ENCODE measurements at regions not wholly inside any gene's neighbourhood (a gene's known extent, or its start where the extent isn't known, plus 50 kb on each side); places are given as distances from the start of the nearest gene placed in this dataset.
A peak's percentile ranks its signal among the peaks of the same experiment; 100 is the strongest.

DNA sequence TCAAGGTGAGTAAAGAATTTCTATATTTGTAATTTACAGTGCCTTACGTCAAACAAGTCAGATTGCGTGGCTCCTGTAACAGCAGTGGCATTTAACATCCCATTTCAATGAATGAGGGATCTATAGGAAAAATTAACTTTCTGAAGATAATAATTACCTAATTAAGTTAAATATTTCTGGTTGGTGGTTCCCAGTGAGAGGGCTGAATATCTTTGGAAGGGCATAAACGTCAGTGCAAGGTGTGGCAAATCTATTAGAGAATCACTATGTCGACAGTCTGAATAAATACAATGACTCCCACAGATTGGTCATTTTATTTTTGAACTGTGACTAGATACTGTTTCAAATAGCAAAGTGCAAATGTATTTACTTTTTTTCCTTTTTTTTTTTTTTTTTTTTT is 80.0 kb downstream of the S1PR1 start:
- DNase-seq (ENCODE audit: low read depth): no peak

DNA sequence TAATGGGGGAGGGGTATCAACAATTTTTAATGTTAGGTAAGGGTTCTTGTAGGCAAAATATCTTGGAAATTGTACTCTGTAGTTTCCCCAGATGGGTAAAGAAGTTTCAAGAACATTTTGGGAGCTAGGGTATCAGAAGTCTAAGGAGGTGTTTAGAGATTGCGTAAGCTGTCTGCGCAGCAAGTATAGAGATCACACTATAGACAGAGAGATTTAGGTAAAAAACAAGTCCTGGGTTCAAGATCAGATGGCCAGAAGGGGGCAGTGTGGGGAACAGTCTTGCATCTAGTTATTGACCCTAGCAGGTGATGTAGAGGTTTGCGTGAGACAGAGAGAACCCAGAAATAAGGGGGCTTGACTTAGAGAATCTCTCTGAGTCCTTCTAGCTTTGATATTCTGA is 80.8 kb downstream of the S1PR1 start:
- DNase-seq (ENCODE audit: low read depth): no peak

DNA sequence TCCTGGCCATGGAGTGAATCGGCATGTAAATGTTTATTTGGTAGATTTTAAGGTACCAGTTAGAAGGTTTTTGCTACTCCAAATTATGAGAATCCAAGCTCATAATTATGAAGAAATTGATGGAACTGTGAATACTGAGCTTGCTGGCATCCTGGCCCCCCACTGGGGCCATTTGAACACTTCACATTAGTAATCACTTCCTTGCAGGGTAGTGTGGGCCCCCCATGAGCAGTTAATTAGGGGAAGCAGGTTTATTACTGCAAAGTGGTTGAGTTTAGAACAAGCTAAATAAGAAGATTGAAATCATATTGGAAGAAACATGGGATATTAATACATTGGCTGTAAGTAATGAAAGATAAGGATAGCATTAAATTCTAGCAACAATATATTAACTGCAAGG is 86.7 kb downstream of the S1PR1 start:
- DNase-seq (ENCODE audit: low read depth): no peak

DNA sequence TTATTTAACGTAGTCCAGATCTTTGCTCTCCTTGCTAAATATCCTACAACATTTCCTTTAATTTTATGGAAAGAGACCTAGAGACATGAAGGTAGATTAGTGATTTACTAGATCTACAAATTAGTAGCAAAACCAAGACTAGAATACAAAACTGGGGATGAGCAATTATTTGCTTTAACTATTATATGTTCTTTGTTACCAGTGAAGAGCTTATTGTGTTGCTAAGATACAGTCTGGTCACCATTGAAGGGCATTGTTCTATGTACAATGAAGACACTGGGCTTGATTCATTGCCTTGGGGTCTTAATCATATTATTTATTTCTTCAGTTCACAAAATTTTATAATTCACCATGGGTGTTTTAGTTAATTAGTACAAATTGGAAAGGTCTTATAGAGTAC is 88.3 kb downstream of the S1PR1 start:
- DNase-seq (ENCODE audit: low read depth): no peak

DNA sequence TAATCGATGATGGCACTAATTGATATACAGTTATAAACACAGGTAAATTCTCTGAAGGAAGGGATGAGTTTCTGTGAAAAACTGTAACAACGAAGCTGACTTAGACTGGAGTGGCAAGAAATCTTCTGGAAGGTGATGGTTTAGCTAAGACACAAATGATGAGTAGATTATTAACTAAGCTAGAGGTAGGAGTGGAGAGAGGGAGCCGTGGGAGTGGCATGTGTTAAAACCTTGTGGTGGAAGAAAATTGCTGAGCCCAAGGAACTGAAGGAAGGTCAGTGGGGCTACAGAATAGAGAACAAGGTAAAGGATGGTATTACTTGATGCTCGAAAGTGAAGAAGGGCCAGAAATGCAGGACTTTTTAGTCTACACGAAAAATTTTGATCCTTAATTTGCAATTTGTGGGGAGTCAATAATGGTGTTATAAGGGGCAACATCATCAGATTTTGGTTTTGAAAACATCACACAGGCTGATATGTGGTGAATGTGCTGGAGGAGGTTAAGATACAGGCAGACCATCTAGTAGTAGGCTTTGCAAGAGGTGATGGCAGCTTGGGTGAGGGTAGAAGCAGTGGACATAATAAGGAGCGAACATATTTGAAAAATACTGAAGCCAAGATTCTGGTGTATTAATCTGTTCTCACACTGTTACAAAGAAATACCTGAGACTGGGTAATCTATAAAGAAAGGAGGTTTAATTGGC is 93.8 kb downstream of the S1PR1 start:
- DNase-seq (ENCODE audit: low read depth): no peak

DNA sequence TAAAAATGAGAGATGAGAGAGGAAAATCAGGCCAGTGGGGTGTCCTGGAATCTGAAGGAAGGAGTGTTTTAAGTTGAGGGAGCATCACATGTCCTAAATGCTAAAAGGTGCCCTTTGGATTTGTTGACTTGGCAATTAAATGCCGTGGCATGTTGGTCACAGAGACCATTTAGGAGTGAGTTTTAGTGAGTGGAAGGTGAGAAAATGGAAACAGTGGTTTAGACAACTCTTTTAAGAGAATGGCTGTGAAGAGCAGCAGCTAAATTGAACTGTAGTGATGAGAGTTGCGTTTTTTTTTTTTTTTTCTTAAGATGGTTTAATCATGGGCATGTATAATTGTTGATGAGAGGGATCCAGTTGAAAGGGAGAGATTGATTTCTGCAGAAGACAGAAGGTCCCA is 95.0 kb downstream of the S1PR1 start:
- DNase-seq (ENCODE audit: low read depth): no peak

DNA sequence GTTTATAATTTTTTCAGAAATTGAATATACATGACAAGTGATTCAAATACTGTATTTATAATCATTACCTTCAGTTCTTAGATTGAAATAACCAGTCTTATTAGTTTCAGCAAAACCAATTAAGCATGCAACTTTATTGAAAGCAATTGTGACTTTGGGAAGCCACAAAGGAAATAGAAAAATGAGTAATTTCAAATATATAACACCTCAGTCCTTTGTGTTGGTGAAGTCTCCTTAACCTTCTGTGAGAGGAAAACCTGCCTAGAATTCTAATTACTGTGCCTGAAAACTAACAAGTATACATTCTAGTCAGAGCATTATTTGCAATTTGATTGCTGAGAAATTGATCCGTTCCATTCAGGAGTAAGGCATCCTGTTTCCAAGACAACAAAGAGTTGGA is 95.8 kb downstream of the S1PR1 start:
- no peak for DNase-seq (ENCODE audit: low read depth)

DNA sequence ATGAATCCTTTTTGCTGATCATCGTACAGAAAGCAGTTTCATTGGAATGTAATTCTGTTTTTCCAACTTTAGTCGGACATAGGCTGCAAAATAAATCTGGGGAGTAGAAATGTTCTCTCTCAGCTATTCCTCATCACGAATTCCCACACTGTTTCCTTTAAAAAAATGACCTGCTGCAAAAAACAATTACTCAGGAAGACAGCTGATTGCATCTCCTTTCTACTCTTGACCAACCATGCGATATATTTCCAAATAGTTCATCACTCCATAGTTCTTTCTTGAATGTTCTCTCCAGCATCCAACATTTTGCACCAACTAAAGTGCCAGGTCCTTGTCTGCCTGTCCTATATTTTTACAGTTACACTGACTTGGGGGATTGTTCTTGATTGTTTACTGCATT is 96.4 kb downstream of the S1PR1 start:
- DNase-seq (ENCODE audit: low read depth): no peak

DNA sequence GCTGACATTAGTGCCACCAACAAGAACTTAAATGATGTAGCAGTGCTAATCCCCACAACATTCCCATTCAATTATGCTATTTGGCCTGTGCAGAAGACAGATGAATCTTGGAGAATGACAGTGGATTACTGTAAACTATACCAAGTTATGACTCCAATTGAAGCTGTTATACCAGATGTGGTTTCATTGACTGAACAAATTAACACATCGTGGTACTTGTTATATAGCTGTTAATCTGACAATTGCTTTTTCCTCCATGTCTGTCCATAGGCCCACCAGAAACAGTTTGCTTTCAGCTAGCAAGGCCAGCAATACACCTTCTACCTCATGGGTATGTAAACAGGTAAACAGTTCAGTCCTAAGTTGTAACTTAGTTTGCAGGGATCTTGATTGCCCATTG is 101.1 kb downstream of the S1PR1 start:
- DNase-seq (ENCODE audit: low read depth): no peak

DNA sequence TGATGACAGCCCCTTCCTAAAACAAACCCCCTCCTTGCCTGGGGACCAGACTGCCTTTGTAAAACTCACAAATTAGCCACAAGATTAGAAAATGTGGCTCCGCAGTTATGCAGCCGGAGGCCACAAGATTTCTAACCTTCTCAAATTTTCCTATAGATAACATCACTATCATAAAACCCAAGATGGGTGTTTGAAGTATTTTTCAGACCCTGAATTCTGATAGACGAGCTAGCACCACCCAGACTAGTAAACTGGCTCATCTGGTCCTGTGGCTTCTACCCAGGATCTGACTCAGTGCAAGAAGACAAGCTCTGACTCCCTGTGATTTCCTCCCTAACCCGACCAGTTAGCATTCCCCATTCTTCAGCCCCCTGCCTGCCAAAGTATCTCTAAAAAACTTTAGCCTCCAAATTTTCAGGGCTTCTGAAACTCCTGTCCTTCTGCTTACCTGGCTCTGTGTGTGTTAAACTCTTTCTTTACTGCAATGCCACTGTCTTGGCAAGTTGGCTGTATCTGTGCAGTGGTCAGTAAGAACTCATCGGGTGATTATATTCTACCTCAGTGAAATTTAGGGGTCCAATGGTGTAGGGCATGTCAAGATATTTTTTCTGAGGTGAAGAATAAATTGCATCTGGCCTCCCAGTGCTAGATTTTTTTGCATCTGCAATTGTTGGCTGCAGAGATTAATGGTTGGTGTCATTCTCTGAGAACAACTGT is 102.1 kb downstream of the S1PR1 start:
- no peak for DNase-seq (ENCODE audit: low read depth)

DNA sequence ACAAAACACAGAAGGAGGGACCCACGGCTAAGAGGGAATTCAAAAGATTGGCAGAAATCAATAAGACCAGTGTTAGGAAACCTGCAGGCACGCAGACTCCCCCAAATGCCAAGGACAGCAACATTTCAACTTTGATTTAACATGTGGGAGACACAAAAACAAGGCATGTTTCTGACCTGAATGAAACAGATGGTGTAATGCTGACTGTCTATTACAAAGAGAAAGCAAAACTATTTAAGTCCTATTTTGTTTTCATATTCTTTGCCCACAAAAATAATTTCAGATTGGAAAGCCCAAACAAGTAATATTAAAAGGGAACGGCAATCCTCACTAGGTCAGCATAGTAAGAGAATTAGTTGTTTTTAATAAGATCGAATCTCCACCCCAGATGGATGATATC is 107.9 kb downstream of the S1PR1 start:
- no peak for DNase-seq (ENCODE audit: low read depth)

DNA sequence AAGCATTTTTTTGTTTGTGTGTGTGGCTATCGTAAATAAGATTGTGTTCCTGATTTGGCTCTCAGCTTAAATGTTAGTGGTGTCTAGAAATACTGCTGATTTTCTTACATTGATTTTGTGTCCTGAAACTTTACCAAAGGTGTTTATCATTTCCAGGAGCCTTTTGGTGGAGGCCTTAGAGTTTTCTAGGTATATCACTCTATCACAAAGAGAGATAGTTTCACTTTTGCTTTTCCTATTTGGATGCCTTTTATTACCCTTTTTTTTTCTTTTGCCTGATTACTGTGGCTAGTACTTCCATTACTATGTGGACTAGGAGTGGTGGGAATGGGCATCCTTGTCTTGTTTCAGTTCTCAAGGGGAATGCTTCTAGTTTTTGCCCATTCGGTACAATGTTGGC is 109.6 kb downstream of the S1PR1 start:
- DNase-seq (ENCODE audit: low read depth): no peak

DNA sequence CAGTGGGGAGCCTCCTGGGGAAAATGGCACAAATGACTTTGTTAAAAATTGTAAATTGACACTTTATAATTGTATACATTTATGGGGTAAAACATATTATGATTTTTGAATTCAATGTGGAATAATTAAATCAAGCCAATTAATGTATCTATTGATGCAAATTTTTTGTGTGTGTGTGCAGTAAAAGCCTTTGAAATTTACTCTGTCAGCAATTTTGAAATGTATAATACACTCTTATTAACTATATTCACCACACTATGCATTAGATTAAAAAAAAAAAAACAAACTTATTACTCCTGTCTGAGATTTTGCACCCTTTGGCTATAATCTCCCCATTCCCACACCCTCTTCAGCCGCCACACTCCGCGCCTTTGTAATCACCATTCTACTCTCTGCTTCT is 119.2 kb downstream of the S1PR1 start:
- DNase-seq (ENCODE audit: low read depth): no peak

DNA sequence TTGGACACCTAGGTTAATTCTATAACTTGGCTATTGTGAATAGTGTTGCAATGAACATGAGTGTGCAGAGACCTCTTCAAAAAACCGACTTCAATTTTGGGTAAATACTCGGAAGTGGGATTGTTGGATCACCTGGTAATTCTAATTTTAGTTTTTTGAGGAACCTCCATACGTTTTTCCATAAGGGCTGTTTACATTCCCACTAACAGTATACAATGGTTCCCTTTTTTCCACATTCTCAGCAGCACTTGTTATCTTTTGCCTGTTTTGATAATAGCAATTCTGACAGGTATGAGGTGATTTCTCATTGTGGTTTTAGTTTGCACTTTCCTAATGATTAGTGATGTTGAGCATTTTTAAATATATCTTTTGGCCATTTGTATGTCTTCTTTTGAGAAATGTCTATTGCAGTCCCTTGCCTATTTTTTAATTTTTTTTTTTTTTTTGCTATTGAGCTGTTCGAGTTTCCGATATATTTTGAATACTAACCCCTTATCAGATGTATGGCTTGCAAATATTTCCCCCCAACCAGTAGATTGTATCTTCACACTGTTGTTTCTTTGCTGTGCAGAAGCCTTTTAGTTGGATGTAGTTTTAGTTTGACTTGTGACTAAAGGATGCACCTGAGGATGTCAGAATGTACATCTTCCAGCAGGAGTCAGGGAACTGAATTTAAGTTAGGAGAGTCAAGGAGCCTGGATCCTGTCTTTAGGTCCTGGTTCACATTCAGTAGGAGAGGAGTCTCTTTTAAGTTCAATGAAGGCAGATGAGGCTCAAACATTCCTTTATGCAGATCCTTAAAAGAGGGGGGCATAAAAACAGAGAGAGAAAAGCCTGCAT is 120.0 kb downstream of the S1PR1 start:
- DNase-seq (ENCODE audit: low read depth): no peak

DNA sequence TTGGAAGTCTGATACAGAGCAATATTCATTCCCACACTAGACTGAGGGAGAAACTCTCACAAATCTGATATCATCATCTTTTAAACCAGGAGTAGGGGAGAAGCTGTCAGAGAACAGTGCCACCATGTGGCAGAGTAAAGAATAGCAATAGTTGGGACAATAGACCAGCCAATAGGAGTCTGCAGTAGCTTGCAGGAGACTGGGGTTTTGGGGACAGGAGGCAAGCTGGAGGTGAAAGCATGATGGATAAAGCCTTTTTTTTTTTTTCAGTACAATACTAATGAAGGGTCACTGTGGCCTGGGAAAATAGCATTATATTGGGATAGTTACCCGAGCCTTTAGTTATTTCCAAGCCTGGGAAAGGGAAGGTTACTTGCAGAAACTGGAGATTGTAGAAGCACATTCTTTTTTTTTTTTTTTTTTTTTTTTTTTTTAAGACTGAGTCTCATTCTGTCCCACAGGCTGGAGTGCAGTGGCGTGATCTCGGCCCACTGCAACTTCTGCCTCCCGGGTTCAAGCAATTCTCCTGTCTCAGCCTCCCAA is 120.7 kb downstream of the S1PR1 start:
- DNase-seq (ENCODE audit: low read depth): peak; percentile 39

DNA sequence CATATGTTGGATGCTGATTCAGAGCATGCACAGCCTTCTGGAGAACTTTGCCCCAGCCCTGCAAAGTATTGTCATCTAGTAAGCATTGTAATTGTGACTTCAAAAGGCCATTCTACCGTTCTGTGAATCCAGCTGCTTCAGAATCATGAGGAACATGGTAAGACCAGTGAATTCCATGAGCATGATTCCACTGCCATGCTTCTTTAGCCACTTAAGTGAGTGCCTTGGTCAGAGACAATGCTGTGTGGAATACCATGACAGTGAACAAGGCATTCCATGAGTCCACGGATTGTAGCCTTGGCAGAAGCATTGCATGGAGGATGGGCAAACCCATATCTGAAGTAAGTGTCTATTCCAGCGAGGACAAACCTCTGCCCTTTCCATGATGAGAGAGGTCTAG is 123.7 kb downstream of the S1PR1 start:
- no peak for DNase-seq (ENCODE audit: low read depth)

DNA sequence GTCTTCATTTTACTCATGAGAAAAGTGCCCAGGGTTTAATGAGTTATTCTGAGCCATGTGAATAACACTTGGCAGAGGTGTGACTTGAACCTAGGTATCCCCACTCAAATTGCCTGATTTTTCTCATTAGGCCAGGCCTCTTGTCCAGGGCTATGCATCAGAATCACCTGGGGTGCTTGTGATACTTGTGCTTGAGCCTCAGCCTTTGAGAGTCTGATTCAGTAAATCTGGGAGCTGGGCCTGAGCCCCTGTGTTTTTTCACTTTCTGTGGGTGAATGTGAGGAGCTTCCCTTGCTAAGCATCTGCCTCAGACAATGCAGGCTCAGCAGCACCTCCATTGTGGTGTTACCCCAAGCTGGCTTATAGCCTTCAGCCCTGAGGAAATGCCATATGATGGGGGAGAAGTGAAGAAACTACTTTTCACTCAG is 127.1 kb downstream of the S1PR1 start:
- no peak for DNase-seq (ENCODE audit: low read depth)

DNA sequence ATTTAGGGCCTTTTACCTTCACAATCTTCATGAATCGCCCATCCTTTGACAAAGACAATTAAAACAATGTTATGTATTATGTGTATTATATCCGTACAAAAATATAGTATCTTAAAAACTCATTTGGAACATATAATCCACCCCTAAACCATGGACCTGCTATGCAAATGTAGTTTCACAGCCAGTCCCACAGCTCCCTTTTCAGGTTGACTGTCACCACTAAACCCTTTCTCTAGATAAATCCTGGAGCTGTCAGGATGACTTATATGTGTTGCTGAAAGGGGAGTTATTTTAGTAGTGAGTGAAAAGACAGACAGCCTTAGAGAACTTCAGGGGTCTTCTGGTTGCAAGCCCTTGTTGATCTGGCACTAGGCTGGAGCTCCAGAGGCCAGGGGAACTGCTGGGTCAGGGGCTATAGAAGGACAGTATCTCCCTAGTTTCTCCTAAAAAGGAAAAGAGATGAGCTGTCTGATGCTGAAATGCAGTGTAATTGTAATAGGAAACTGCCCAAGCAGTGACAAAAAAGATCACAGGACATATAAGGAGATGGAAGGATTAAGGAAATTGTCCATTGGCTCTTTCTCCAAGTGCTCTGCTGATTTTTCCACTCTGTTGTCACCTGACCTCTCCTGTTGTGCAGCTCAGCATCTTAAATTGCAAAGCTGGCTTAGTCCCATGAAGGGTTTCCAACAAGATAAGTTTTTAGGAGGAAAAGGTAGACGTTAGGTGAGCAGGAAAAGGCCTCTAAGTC is 127.7 kb downstream of the S1PR1 start:
- no peak for DNase-seq (ENCODE audit: low read depth)

DNA sequence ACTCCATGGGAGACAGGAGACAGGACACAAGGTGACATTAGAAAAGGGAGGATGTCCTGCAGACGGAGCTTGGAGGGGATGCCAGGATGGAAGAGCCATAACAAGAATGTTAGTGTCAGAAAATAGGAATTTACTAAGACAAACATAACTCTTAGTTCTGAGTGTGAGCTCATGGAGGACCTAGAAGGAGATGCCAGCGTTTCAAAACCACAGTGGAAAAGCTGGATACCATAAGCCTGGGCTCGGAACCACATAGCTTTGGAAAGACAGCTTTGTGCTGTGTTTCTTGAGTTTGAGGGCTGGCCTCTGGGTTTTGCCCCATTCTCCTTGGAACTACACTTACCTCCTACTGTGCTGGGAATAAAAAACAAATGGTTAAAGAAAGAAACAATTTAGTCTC is 128.4 kb downstream of the S1PR1 start:
- DNase-seq (ENCODE audit: low read depth): no peak

DNA sequence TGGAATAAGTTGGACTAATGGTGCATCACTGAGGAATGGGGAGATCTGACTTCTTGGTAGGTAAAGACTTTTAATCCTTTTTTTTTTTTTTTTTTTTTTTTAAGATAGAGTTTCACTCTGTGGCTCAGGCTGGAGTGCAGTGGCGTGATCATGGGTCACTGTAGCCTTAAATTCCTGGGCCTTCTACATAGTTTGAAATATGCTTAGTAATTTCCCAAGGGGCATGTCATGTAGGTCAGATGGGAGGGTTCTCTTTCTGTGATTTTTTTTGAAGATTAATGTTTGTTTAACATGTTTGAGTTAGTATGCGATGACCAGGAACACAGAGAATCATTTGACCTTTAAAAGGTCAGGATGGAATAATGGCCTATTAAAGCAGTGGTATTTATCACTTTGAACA is 129.1 kb downstream of the S1PR1 start:
- no peak for DNase-seq (ENCODE audit: low read depth)

DNA sequence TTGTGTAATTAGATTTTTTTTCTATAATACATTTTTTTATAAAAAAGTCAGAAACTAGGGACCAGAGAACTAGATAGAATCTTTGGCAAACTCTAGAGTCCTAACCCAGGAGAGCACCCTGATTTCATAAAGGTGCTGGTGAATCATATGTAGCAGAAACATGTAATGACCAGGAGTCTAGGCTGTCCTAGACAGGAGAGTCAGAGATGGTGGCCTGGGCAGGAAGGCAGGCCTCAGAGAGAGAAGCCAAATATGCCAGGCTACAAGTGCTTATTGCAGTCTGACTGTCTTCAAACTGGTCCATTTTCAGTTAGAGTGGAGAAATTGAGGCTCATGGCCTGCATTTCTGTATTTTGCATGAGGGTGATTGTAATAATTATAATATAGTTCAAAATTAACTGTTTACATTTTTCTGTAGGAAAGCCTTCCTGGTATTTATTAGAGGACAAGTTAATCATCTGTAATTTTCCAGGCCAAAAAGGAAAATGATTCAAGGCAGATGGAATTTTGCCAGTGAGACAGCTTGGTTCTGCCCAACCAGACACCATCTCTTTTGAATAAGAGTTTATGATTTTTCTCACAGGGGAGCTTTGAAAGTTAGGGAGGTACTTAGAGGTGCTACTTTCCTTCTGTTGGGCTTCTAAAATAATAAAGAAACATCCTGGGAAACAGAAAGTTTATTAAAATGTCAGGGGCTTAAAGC is 129.8 kb downstream of the S1PR1 start:
- no peak for DNase-seq (ENCODE audit: low read depth)

Measured in forelimb muscle (tissue), 1 donor.